ENCODE measurements at regions not wholly inside any gene's neighbourhood (a gene's known extent, or its start where the extent isn't known, plus 50 kb on each side); places are given as distances from the start of the nearest gene placed in this dataset.

DNA sequence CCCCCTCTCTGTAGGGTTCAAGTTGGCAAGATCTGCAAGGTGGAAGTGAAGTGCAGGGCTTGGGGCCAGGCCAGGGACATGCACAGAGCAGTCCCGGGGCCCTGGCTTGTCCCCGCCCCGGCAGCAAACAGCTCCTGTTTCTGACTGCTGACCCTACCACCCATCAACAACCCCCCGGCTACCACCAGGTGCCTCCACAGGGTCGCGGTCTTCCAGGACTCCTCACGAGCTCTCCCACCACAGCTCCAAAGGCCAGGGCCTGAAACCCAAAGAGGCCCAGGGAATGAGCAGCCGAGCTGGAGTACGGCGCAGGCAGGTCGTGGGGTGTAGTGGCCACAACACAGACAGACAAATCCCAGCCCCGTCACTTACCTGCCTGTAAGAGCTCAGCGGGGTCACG is 121.3 kb upstream of the SMAD3 start:
- DNase-seq (ENCODE audit: low spot score), result no peak
- no peaks in the 10 kb centered on the region for H3K36me3 ChIP-seq
- H3K27me3 ChIP-seq, result no peaks in the 10 kb centered on the region
- no peak overlapping the region for H3K27ac ChIP-seq
- TF ChIP-seq, protein P1, sequence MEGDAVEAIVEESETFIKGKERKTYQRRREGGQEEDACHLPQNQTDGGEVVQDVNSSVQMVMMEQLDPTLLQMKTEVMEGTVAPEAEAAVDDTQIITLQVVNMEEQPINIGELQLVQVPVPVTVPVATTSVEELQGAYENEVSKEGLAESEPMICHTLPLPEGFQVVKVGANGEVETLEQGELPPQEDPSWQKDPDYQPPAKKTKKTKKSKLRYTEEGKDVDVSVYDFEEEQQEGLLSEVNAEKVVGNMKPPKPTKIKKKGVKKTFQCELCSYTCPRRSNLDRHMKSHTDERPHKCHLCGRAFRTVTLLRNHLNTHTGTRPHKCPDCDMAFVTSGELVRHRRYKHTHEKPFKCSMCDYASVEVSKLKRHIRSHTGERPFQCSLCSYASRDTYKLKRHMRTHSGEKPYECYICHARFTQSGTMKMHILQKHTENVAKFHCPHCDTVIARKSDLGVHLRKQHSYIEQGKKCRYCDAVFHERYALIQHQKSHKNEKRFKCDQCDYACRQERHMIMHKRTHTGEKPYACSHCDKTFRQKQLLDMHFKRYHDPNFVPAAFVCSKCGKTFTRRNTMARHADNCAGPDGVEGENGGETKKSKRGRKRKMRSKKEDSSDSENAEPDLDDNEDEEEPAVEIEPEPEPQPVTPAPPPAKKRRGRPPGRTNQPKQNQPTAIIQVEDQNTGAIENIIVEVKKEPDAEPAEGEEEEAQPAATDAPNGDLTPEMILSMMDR (IDR thresholded peaks at IDR 0.05), result no peak
- peaks cover 0 to 8% of the 10 kb centered on the region in 2 donors for H3K4me1 ChIP-seq
- H3K9me3 ChIP-seq, result no peaks in the 10 kb centered on the region
- no peak overlapping the region for H3K4me3 ChIP-seq

DNA sequence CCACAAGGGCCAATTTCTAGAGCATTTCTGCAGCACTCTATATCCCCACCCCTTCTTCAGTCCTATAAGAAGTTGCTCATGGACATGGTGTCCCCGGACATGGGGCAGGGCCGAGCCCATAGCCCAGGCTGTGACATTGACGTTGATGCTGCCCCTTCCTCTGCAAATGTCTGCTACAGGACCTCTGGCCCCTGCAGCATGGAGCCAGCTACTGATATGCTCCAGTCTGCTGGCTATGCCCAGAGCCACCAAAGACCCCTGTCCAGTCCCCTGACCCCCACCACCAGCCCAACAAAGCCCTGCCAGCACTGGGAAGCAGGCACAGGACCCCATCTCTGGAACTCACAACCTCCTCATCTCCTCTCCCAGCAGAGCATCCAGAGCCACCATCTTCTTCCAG is 120.1 kb upstream of the SMAD3 start:
- no peaks in the 10 kb centered on the region for H3K36me3 ChIP-seq
- no peaks in the 10 kb centered on the region for H3K9me3 ChIP-seq
- no peak overlapping the region for H3K27ac ChIP-seq
- no peak overlapping the region for H3K4me3 ChIP-seq
- H3K4me1 ChIP-seq, result peaks cover 0 to 8% of the 10 kb centered on the region in 2 donors
- TF ChIP-seq, protein P1 (IDR thresholded peaks at IDR 0.05), result no peak
- H3K27me3 ChIP-seq, result no peaks in the 10 kb centered on the region
- no peak for DNase-seq (ENCODE audit: low spot score)

DNA sequence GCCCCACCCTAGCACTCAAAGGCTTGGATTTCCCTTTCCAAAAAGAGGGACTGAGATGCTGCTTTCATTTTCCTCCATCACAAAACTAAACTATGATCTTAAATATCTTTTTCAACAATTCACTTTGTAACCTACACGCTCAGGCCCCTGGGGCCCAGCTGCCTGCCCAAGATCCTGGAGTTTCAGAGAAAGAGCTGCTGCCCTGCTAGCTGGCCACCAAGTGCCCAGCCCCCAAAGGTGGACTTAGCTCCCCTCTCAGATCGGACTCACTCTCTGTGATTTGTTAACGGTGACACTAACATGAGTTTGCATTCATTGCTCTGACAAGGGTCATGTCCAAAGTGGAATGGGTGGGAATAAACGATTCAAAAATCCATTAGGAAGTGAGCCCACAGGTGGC is 119.6 kb upstream of the SMAD3 start:
- Histone ChIP-seq H3K27ac (no peak overlapping the region), H3K27me3 (no peaks in the 10 kb centered on the region), H3K9me3 (no peaks in the 10 kb centered on the region), H3K36me3 (no peaks in the 10 kb centered on the region), H3K4me1 (peaks cover 0 to 8% of the 10 kb centered on the region in 2 donors), H3K4me3 (no peak overlapping the region)
- TF ChIP-seq, protein P1 (IDR thresholded peaks at IDR 0.05), result no peak
- no peak for DNase-seq (ENCODE audit: low spot score)

DNA sequence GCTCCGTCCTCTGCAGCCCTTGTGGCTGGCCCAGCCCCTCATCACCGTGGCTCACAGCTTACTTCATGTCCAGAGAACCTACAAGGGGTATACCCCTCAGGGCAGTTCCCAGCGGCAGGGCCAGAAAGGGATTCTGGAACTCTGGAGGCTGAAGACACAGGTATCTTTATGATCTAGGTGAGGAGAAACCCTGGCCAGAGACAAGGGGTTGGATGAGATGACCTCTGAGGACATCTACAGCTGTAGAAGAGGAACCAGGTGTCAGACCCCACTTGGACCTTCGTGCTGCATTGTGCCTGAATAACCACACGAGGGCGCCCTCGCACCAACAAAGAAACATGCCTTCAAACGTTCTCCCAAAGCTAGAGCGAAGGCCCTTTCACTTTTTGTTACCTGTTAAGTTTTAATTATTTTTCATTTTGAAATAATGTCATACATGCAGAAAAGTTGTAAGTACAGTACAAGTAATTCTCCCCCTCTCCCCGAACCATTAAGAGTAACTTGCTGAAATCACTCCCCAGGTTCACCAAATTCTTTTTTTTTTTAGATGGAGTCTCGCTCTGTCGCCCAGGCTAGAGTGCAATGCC is 118.7 kb upstream of the SMAD3 start:
- H3K36me3 ChIP-seq, result no peaks in the 10 kb centered on the region
- H3K27me3 ChIP-seq, result no peaks in the 10 kb centered on the region
- no peaks in the 10 kb centered on the region for H3K9me3 ChIP-seq
- no peak overlapping the region for H3K27ac ChIP-seq
- DNase-seq (ENCODE audit: low spot score), result peak; percentile 81
- H3K4me3 ChIP-seq, result no peak overlapping the region
- TF ChIP-seq, protein P1 (IDR thresholded peaks at IDR 0.05), result peak; percentile 82 to 88
- peaks cover 0 to 2% of the 10 kb centered on the region in 2 donors for H3K4me1 ChIP-seq

DNA sequence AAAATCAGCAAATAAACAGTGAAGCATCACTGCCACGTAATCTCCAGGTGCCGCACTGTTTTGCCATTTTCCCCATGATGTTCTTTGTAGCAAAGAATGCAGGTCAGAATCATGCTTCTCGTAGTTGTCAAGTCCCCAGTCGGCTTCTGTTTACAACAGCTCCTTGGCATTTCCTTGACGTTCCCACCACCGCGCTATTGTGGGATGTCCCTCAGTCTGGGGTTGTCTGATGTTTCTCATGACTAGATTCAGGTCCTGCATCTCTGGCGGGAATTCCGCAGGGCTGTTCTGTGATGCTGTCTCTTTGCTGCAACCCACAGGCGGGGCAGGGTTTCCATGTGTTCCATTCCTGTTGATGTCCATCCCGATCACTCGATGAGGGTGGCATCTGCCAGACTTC is 117.9 kb upstream of the SMAD3 start:
- H3K27me3 ChIP-seq, result no peaks in the 10 kb centered on the region
- H3K4me3 ChIP-seq, result no peak overlapping the region
- TF ChIP-seq, protein P1 (IDR thresholded peaks at IDR 0.05), result no peak
- DNase-seq (ENCODE audit: low spot score), result no peak
- no peaks in the 10 kb centered on the region for H3K36me3 ChIP-seq
- no peaks in the 10 kb centered on the region for H3K9me3 ChIP-seq
- H3K4me1 ChIP-seq, result no peaks in the 10 kb centered on the region
- H3K27ac ChIP-seq, result no peak overlapping the region

DNA sequence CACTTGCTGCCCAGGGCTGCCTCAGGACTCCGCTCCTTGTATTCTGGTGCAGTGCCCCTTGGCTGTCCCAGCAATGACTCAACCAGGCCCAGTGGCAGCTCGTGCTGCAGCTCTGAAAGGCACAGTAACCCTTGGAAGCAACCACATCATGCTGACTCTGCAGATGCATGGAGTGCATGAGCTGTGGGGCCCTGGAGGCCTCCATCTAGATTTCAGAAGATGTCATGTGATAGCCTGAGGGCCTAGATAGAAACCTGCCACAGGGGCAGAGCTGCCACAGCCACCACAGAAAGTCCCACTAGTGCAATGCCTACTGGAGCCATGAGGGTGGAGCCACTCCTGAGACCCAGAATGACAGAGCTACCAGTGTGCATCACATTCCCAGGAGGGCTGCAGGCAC is 117.1 kb upstream of the SMAD3 start:
- no peaks in the 10 kb centered on the region for H3K4me1 ChIP-seq
- no peak overlapping the region for H3K4me3 ChIP-seq
- H3K27ac ChIP-seq, result no peak overlapping the region
- no peaks in the 10 kb centered on the region for H3K9me3 ChIP-seq
- no peaks in the 10 kb centered on the region for H3K36me3 ChIP-seq
- H3K27me3 ChIP-seq, result no peaks in the 10 kb centered on the region
- TF ChIP-seq, protein P1 (IDR thresholded peaks at IDR 0.05), result no peak
- DNase-seq (ENCODE audit: low spot score), result no peak
